A549 (cell line): ENCODE measurements at regions not wholly inside any gene's neighbourhood (a gene's known extent, or its start where the extent isn't known, plus 50 kb on each side); places are given as distances from the start of the nearest gene placed in this dataset.

ENCODE experiments used
- ATAC-seq, 2 experiments: fragments of 200-7000 bp in 1 of 2; fragments of >200 bp in 1 of 2; cut with Nextera tagmentation in 1 of 2; cut with Tn5 transposase in 1 of 2; 3 replicates each; pipeline versions ENCODE4 v1.8.0 to v1.9.1; 2018 to 2020; ENCODE audit warnings: mild to moderate bottlenecking in 1 of 2, moderate library complexity in 1 of 2
- CTCF ChIA-PET: fragments of 300-600 bp; sonication (Branson Sonifier 250); formaldehyde crosslinking; extraction: SDS; loops from one replicate; lab custom pipeline; 2021; ENCODE audit warnings: antibody characterized with exemption, inconsistent platforms; lab: Yijun Ruan, JAX
- POLR2A ChIA-PET: fragments of 350-600 bp; formaldehyde crosslinking; extraction: SDS; loops from one replicate; lab custom pipeline; 2021; ENCODE audit warnings: antibody characterized with exemption, inconsistent platforms; lab: Yijun Ruan, JAX
- DNase-seq, 2 experiments: peaks; one replicate each; pipeline versions ENCODE4 v3.0.0 to v3.0.0-alpha.2; 2011 to 2016; ENCODE audit warnings: low read depth in 1 of 2, low spot score in 1 of 2
- FAIRE-seq: peaks from 2 replicates; lab custom pipeline; 2011; peaks lifted over from hg19 to GRCh38; lab: Jason Lieb, UNC
- H3K27ac ChIP-seq, 2 experiments: fragments of >200 bp; sonication (Bioruptor Twin); formaldehyde crosslinking; 3 replicates each; pipeline ENCODE4 v1.5.1; 2016 to 2017
- H3K4me1 ChIP-seq: fragments of >200 bp; sonication (Bioruptor Twin); formaldehyde crosslinking; 3 replicates; pipeline ENCODE4 v1.6.1; 2016
- H3K4me2 ChIP-seq: fragments of >200 bp; sonication (Bioruptor Twin); formaldehyde crosslinking; 3 replicates; pipeline ENCODE4 v1.6.1; 2016
- H3K4me3 ChIP-seq: fragments of >200 bp; sonication (Bioruptor Twin); formaldehyde crosslinking; 3 replicates; pipeline ENCODE4 v1.5.1; 2016
- H3K9me3 ChIP-seq: fragments of >200 bp; sonication (Bioruptor Twin); formaldehyde crosslinking; 3 replicates; pipeline ENCODE4 v1.6.1; 2016
- BHLHE40 ChIP-seq: IDR thresholded peaks from 2 replicates; pipeline ENCODE4 v1.6.1; 2012; ENCODE audit warnings: low read depth, low read length, inconsistent platforms
- CEBPB ChIP-seq, 2 experiments: fragments of >200 bp in 1 of 2; sonication (Bioruptor Twin) in 1 of 2; formaldehyde crosslinking in 1 of 2; IDR thresholded peaks; 2 replicates each; pipeline ENCODE4 v1.6.1; 2012 to 2016
- CTCF ChIP-seq: fragments of >200 bp; sonication (Bioruptor Twin); formaldehyde crosslinking; IDR thresholded peaks from 3 replicates; pipeline ENCODE4 v1.5.1; 2016
- ELK1 ChIP-seq: fragments of 150-350 bp; IDR thresholded peaks from 2 replicates; pipeline ENCODE4 v1.6.1; 2014; ENCODE audit warnings: low read depth, mild to moderate bottlenecking, low read length
- ESRRA ChIP-seq: fragments of 150-350 bp; IDR thresholded peaks from 2 replicates; pipeline ENCODE4 v1.6.1; 2014; ENCODE audit warnings: mild to moderate bottlenecking, low read length, borderline replicate concordance
- FOSL2 ChIP-seq, 2 experiments: fragments of 450-650 bp in 1 of 2; fragments of >200 bp in 1 of 2; sonication (Bioruptor Twin) in 1 of 2; formaldehyde crosslinking; IDR thresholded peaks; 2 replicates each; pipeline versions ENCODE4 v1.5.0 to v1.6.1; 2016 to 2020; ENCODE audit warnings: mild to moderate bottlenecking in 1 of 2, moderate library complexity in 1 of 2
- GATA3 ChIP-seq: IDR thresholded peaks from 2 replicates; pipeline ENCODE4 v1.6.1; 2012; ENCODE audit warnings: borderline replicate concordance
- HEYL ChIP-seq: fragments of 250-450 bp; sonication (Bioruptor Pico); IDR thresholded peaks from 2 replicates; pipeline ENCODE4 v1.8.0; 2021; ENCODE audit warnings: mild to moderate bottlenecking, moderate library complexity
- HMGXB4 ChIP-seq: fragments of 250-450 bp; sonication (Bioruptor Pico); IDR thresholded peaks from 2 replicates; pipeline ENCODE4 v1.5.0; 2021; ENCODE audit warnings: mild to moderate bottlenecking, moderate library complexity, borderline replicate concordance
- HOXB5 ChIP-seq: fragments of 250-450 bp; sonication (Bioruptor Pico); IDR thresholded peaks from 2 replicates; pipeline ENCODE4 v1.5.0; 2020; ENCODE audit warnings: mild to moderate bottlenecking, moderate library complexity
- KDM5A ChIP-seq: fragments of 200-600 bp; sonication (generic); IDR thresholded peaks from 2 replicates; pipeline ENCODE4 v1.6.1; 2016; ENCODE audit warnings: antibody characterized with exemption, mild to moderate bottlenecking
- MAZ ChIP-seq: fragments of 150-350 bp; IDR thresholded peaks from 2 replicates; pipeline ENCODE4 v1.6.1; 2014; ENCODE audit warnings: antibody characterized with exemption, low read depth, low read length, borderline replicate concordance
- MYC ChIP-seq: IDR thresholded peaks from 2 replicates; pipeline ENCODE4 v1.6.1; 2012; ENCODE audit warnings: mild to moderate bottlenecking, inconsistent platforms, low read length, improper control_type of control experiment, borderline replicate concordance
- NFE2L2 ChIP-seq: fragments of 150-350 bp; conservative IDR thresholded peaks from 2 replicates; pipeline ENCODE4 v1.6.1; 2014; ENCODE audit warnings: low read length
- NR3C1 ChIP-seq: fragments of >200 bp; sonication (Bioruptor Twin); formaldehyde crosslinking; IDR thresholded peaks from 3 replicates; pipeline ENCODE4 v1.6.1; 2017
- PBX3 ChIP-seq: IDR thresholded peaks from 2 replicates; pipeline ENCODE4 v1.6.1; 2012
- POLR2AphosphoS2 ChIP-seq: conservative IDR thresholded peaks from 2 replicates; pipeline ENCODE4 v1.6.1; 2012; ENCODE audit warnings: low read length, improper control_type of control experiment, inconsistent platforms
- RARB ChIP-seq: fragments of 250-450 bp; sonication (Bioruptor Pico); IDR thresholded peaks from 2 replicates; pipeline ENCODE4 v1.8.0; 2021; ENCODE audit warnings: mild to moderate bottlenecking, moderate library complexity
- RNF2 ChIP-seq: fragments of 200-600 bp; sonication (generic); IDR thresholded peaks from 2 replicates; pipeline ENCODE4 v1.6.1; 2016; ENCODE audit warnings: low read depth, mild to moderate bottlenecking, antibody characterized with exemption, moderate library complexity, borderline replicate concordance
- SMC3 ChIP-seq: fragments of >200 bp; sonication (Bioruptor Twin); formaldehyde crosslinking; IDR thresholded peaks from 3 replicates; pipeline ENCODE4 v1.6.1; 2018; ENCODE audit warnings: inconsistent platforms
- SREBF2 ChIP-seq: fragments of 450-650 bp; IDR thresholded peaks from 2 replicates; pipeline ENCODE4 v1.6.1; 2014; ENCODE audit warnings: mild to moderate bottlenecking, moderate library complexity
- USF2 ChIP-seq: fragments of 450-650 bp; IDR thresholded peaks from 2 replicates; pipeline ENCODE4 v1.6.1; 2014; ENCODE audit warnings: antibody characterized with exemption
- ZSCAN20 ChIP-seq: fragments of 250-450 bp; sonication (Bioruptor Pico); IDR thresholded peaks from 2 replicates; pipeline ENCODE4 v1.8.0; 2022; ENCODE audit warnings: mild to moderate bottlenecking, moderate library complexity
- WGBS: methylation state at CpG from one replicate; pipeline ENCODE4 v1.1.6; 2017; ENCODE audit errors: missing lambda C conversion rate; 5-methylcytosine and 5-hydroxymethylcytosine counted together

GRCh38 chr13:72657379-72657778, 70.0 kb downstream of the MZT1 start:
- no peak overlapping the region for H3K27ac ChIP-seq
- FAIRE-seq: no peak
- no peak for ATAC-seq
- H3K9me3 ChIP-seq: no peaks in the 10 kb centered on the region
- no peak overlapping the region for H3K4me3 ChIP-seq
- H3K4me1 ChIP-seq: no peaks in the 10 kb centered on the region
- ChIA-PET POLR2A (no interaction called here), CTCF (no interaction called here)
- DNase-seq: no peak
- no peak for TF ChIP-seq HMGXB4
- TF ChIP-seq FOSL2 (IDR thresholded peaks at IDR 0.05): no peak
- TF ChIP-seq FOSL2 (CRISPR knock-in tag; IDR thresholded peaks at IDR 0.05): no peak
- TF ChIP-seq POLR2AphosphoS2: no peak
- no peak for TF ChIP-seq NFE2L2
- no peak for TF ChIP-seq RARB
- TF ChIP-seq, all 56 proteins: peak for 0
- WGBS: 30% methylated on average over 3 of the region's 3 CpGs
- H3K4me2 ChIP-seq: no peak overlapping the region

GRCh38 chr13:72656357-72656756, 71.1 kb downstream of the MZT1 start:
- ChIA-PET CTCF (no interaction called here), POLR2A (no interaction called here)
- TF ChIP-seq MYC: no peak
- TF ChIP-seq SMC3: no peak
- no peak for TF ChIP-seq ESRRA
- TF ChIP-seq RNF2: no peak
- no peak for TF ChIP-seq CTCF
- TF ChIP-seq CEBPB (IDR thresholded peaks at IDR 0.05): no peak
- TF ChIP-seq USF2: no peak
- TF ChIP-seq FOSL2 (IDR thresholded peaks at IDR 0.05): no peak
- no peak for TF ChIP-seq FOSL2 (CRISPR knock-in tag; IDR thresholded peaks at IDR 0.05)
- TF ChIP-seq, all 56 proteins: peak for 0
- DNase-seq (no peak), ATAC-seq (no peak), FAIRE-seq (no peak)
- Histone ChIP-seq H3K4me1 (no peaks in the 10 kb centered on the region), H3K4me2 (no peak overlapping the region), H3K9me3 (no peaks in the 10 kb centered on the region), H3K27ac (no peak overlapping the region), H3K4me3 (no peak overlapping the region)
- WGBS: 47% methylated on average over 2 of the region's 2 CpGs

GRCh38 chr13:72653506-72653905, 73.9 kb downstream of the MZT1 start:
- ChIA-PET CTCF (no interaction called here), POLR2A (no interaction called here)
- WGBS: 57% methylated on average over 2 of the region's 2 CpGs
- H3K4me2 ChIP-seq: no peak overlapping the region
- H3K9me3 ChIP-seq: no peaks in the 10 kb centered on the region
- ATAC-seq (no peak), FAIRE-seq (no peak), DNase-seq (no peak)
- no peak overlapping the region for H3K27ac ChIP-seq
- H3K4me1 ChIP-seq: no peaks in the 10 kb centered on the region
- H3K4me3 ChIP-seq: no peak overlapping the region
- no peak for TF ChIP-seq FOSL2 (IDR thresholded peaks at IDR 0.05)
- TF ChIP-seq FOSL2 (CRISPR knock-in tag; IDR thresholded peaks at IDR 0.05): no peak
- no peak for TF ChIP-seq SREBF2
- no peak for TF ChIP-seq BHLHE40
- no peak for TF ChIP-seq KDM5A

GRCh38 chr13:72652681-72653080, 74.7 kb downstream of the MZT1 start:
- CTCF ChIA-PET: no interaction called here
- H3K4me3 ChIP-seq: no peak overlapping the region
- no peak for DNase-seq
- no peak overlapping the region for H3K4me2 ChIP-seq
- FAIRE-seq: no peak
- 7% methylated on average over 2 of the region's 2 CpGs for WGBS
- H3K27ac ChIP-seq: no peak overlapping the region
- POLR2A ChIA-PET: no interaction called here
- TF ChIP-seq GATA3 (no peak), ELK1 (no peak), ZSCAN20 (CRISPR knock-in tag) (no peak), HOXB5 (no peak), HEYL (CRISPR knock-in tag) (no peak), MAZ (no peak), PBX3 (no peak), NR3C1 (no peak)
- no peak for ATAC-seq
- H3K9me3 ChIP-seq: no peaks in the 10 kb centered on the region
- H3K4me1 ChIP-seq: no peaks in the 10 kb centered on the region
